RWPE2 (cell line): ENCODE measurements at regions not wholly inside any gene's neighbourhood (a gene's known extent, or its start where the extent isn't known, plus 50 kb on each side); places are given as distances from the start of the nearest gene placed in this dataset.
A peak's percentile ranks its signal among the peaks of the same experiment; 100 is the strongest.

Source experiments
- ATAC-seq: fragments of 200-7000 bp; cut with Tn5 transposase; 3 replicates; pipeline ENCODE4 v1.9.1; 2021; ENCODE audit warnings: low read depth
- DNase-seq: peaks from one replicate; pipeline ENCODE4 v3.0.0-alpha.2; 2020; ENCODE audit warnings: low spot score
- H3K27ac ChIP-seq: fragments of 450-650 bp; 2 replicates; pipeline ENCODE4 v1.5.1; 2017; ENCODE audit warnings: mild to moderate bottlenecking; ENCODE audit not compliant: poor library complexity, severe bottlenecking
- H3K27me3 ChIP-seq: fragments of 250-450 bp; sonication (Bioruptor Pico); 2 replicates; pipeline ENCODE4 v1.5.1; 2021; ENCODE audit warnings: mild to moderate bottlenecking, moderate library complexity; ENCODE audit not compliant: insufficient read depth, poor library complexity, severe bottlenecking
- H3K36me3 ChIP-seq: fragments of 250-450 bp; sonication (Bioruptor Pico); 2 replicates; pipeline ENCODE4 v1.5.1; 2020; ENCODE audit warnings: low read depth, mild to moderate bottlenecking, moderate library complexity
- H3K4me1 ChIP-seq: fragments of 250-450 bp; sonication (Bioruptor Pico); 2 replicates; pipeline ENCODE4 v1.5.1; 2021; ENCODE audit warnings: mild to moderate bottlenecking, moderate library complexity; ENCODE audit not compliant: insufficient read depth, poor library complexity, severe bottlenecking
- H3K4me3 ChIP-seq: fragments of 250-450 bp; sonication (Bioruptor Pico); 2 replicates; pipeline ENCODE4 v1.5.1; 2021; ENCODE audit warnings: mild to moderate bottlenecking, moderate library complexity; ENCODE audit not compliant: severe bottlenecking
- H3K9me3 ChIP-seq: fragments of 250-450 bp; sonication (Bioruptor Pico); 2 replicates; pipeline ENCODE4 v1.5.1; 2021; ENCODE audit warnings: mild to moderate bottlenecking, moderate library complexity; ENCODE audit not compliant: severe bottlenecking
- CTCF ChIP-seq: fragments of 450-650 bp; IDR thresholded peaks from one replicate; pipeline ENCODE4 v1.5.1; 2017; ENCODE audit warnings: mild to moderate bottlenecking, moderate library complexity; ENCODE audit not compliant: poor library complexity, severe bottlenecking

DNA sequence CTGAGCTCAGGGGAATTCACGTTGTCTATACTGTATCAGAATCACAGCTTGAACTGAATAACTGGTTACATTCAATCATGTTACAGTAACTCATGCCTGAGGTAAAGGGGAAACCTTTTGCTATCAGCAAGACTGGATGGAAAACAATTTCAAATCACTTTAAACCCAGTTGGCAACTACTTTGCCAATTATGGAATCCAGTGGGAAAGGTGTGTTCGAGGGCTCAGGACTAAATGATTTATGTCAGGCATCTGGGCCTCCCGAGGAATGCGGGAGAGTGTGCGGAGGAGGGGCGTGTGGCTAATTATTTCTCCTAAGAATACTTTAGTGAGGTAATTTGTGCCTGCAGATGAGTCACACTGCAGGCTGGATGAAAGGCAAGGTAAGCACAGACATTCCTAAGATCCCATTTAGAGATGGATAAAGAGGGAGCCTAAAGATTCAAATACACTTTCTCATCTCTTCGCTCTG, 100.1 kb downstream of the HRH4 start:
- DNase-seq, result peak; percentile 68
- ATAC-seq, result peak; percentile 98
- Histone ChIP-seq H3K4me3 (no peak overlapping the region), H3K9me3 (no peaks in the 10 kb centered on the region), H3K4me1 (no peaks in the 10 kb centered on the region), H3K36me3 (no peaks in the 10 kb centered on the region), H3K27ac (peak overlapping the region; percentile 6), H3K27me3 (no peaks in the 10 kb centered on the region)
- TF ChIP-seq CTCF, result no peak

- Histone ChIP-seq H3K9me3 (no peaks in the 10 kb centered on the region), H3K4me1 (no peaks in the 10 kb centered on the region), H3K36me3 (no peaks in the 10 kb centered on the region), H3K27me3 (no peaks in the 10 kb centered on the region), H3K27ac (no peak overlapping the region), H3K4me3 (no peak overlapping the region)
- DNase-seq (no peak), ATAC-seq (no peak)
- no peak for TF ChIP-seq CTCF
These were observed 101.0 kb downstream of the HRH4 start for GRCh38 chr18:24561369-24561965.

DNA sequence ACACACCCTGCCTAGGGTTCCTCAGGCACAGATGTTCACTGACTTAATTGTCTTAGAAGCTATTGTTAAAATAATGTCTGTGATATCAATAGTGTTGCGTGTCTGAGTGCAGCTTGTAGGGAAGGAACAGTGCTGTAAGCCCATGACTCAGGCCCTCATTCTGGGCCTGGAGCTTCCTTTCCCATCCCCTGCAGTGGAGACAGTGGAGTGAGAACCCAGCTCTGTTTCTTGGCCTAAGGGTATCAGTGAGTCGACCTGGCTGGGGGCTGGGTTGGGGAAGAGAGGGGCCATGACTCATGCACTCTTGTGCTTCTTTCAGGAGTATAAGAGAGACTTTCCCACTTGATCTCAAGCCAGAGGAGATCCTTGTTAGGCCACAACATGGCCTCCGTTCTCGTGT, 106.8 kb downstream of the HRH4 start:
- Histone ChIP-seq H3K27ac (peak overlapping the region; percentile 75), H3K36me3 (no peaks in the 10 kb centered on the region), H3K27me3 (no peaks in the 10 kb centered on the region), H3K9me3 (no peaks in the 10 kb centered on the region), H3K4me3 (no peak overlapping the region), H3K4me1 (peaks cover 6% of the 10 kb centered on the region)
- peak; percentile 70 for DNase-seq
- no peak for TF ChIP-seq CTCF
- ATAC-seq, result peak; percentile 98

DNA sequence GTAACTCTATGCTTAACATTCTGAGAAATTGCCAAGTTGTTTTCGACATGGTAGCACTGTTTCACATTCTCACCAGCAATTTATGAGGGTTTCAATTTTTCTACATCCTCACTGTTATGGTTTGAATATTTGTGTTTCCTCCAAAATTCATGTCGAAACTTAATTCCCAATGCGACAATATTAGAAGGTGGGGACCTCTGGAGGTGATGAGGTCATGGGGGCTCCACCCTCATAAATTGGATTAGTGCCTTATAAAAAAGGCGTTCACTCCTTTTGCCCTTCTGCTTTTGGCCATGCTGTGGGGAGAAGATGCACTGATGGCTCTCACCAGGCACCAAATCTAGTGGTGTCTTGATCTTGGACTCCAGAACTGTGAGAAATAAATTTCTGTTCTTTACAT, 110.3 kb downstream of the HRH4 start:
- no peak overlapping the region for H3K4me3 ChIP-seq
- H3K4me1 ChIP-seq, result peaks cover 6% of the 10 kb centered on the region
- no peaks in the 10 kb centered on the region for H3K36me3 ChIP-seq
- H3K27ac ChIP-seq, result no peak overlapping the region
- no peak for DNase-seq
- ATAC-seq, result no peak
- H3K27me3 ChIP-seq, result no peaks in the 10 kb centered on the region
- no peak for TF ChIP-seq CTCF
- no peaks in the 10 kb centered on the region for H3K9me3 ChIP-seq

DNA sequence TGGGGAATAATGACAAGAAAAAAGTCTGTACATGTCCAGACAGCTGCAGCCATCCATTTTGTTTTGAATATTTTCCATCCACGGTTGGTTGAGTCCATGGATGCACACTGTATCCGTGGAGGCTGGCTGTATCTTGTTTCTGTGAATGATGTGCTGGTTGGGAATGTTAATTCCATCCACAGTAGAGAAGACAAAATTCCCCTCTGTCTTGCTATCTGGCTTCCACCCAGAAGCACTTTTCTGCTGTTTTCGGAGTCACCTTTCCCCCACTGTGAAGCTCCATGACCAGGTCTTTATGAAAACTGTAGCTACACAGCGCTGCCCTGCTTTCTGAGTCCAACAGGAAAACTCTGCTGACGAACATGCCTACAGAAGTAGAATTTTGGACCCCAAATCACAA, 122.3 kb downstream of the HRH4 start:
- Histone ChIP-seq H3K27ac (no peak overlapping the region), H3K36me3 (no peaks in the 10 kb centered on the region), H3K4me1 (no peaks in the 10 kb centered on the region), H3K9me3 (no peaks in the 10 kb centered on the region), H3K4me3 (no peak overlapping the region), H3K27me3 (peaks cover 3% of the 10 kb centered on the region)
- TF ChIP-seq CTCF, result no peak
- DNase-seq (no peak), ATAC-seq (no peak)
